HEK293 (cell line): ENCODE measurements at regions not wholly inside any gene's neighbourhood (a gene's known extent, or its start where the extent isn't known, plus 50 kb on each side); places are given as distances from the start of the nearest gene placed in this dataset.

Experiments
- CTCF ChIA-PET: fragments of 350-600 bp; formaldehyde crosslinking; extraction: SDS; loops from one replicate; lab custom pipeline; 2021; ENCODE audit warnings: antibody characterized with exemption; lab: Yijun Ruan, JAX
- POLR2A ChIA-PET: fragments of 300-600 bp; formaldehyde crosslinking; extraction: SDS; loops from one replicate; lab custom pipeline; 2020; ENCODE audit warnings: antibody characterized with exemption, inconsistent platforms; lab: Yijun Ruan, JAX
- H3K27ac ChIP-seq: fragments of 200-500 bp; sonication (Bioruptor generic); 2 replicates; pipeline ENCODE4 v1.5.1; 2014; ENCODE audit warnings: low read depth, low read length, control low read depth, inconsistent platforms; ENCODE audit errors: extremely low read depth
- H3K36me3 ChIP-seq, 2 experiments: fragments of 200-500 bp in 1 of 2; sonication (Bioruptor generic) in 1 of 2; 1 replicate in 1 of 2; 2 replicates in 1 of 2; pipeline ENCODE4 v1.5.1; 2014 to 2017; ENCODE audit warnings: inconsistent platforms in 2 of 2, low read length in 2 of 2; ENCODE audit not compliant: control insufficient read depth in 2 of 2, insufficient read depth in 1 of 2
- H3K4me1 ChIP-seq: fragments of 200-500 bp; sonication (Bioruptor generic); 2 replicates; pipeline ENCODE4 v1.5.1; 2014; ENCODE audit warnings: mild to moderate bottlenecking, low read length, inconsistent platforms; ENCODE audit not compliant: control insufficient read depth, insufficient read depth
- H3K4me3 ChIP-seq: 2 replicates; pipeline ENCODE4 v1.5.1; 2011; ENCODE audit warnings: low read depth, mild to moderate bottlenecking, control low read depth, low read length, moderate library complexity
- H3K9me3 ChIP-seq: fragments of 200-500 bp; sonication (Bioruptor generic); 2 replicates; pipeline ENCODE4 v1.5.1; 2014; ENCODE audit warnings: low read depth, low read length, inconsistent platforms; ENCODE audit not compliant: control insufficient read depth, insufficient read depth
- BCL11A ChIP-seq: fragments of 450-650 bp; formaldehyde crosslinking; IDR thresholded peaks from 2 replicates; pipeline ENCODE4 v1.5.1; 2016; ENCODE audit warnings: low read depth, missing biosample characterization, missing genetic modification characterization
- HIC1 ChIP-seq: fragments of 450-650 bp; formaldehyde crosslinking; IDR thresholded peaks from 2 replicates; pipeline ENCODE4 v1.5.1; 2016; ENCODE audit warnings: missing biosample characterization, missing genetic modification characterization
- KLF17 ChIP-seq: fragments of 450-650 bp; formaldehyde crosslinking; IDR thresholded peaks from 2 replicates; pipeline ENCODE4 v1.5.1; 2016; ENCODE audit warnings: missing biosample characterization, missing genetic modification characterization
- MEIS1 ChIP-seq: sonication (generic); formaldehyde crosslinking; IDR thresholded peaks from 2 replicates; pipeline ENCODE4 v1.8.1; 2022; ENCODE audit warnings: missing genetic modification reagents, mild to moderate bottlenecking, borderline replicate concordance
- PATZ1 ChIP-seq: fragments of 450-650 bp; formaldehyde crosslinking; IDR thresholded peaks from 2 replicates; pipeline ENCODE4 v1.5.1; 2016; ENCODE audit warnings: missing biosample characterization, missing genetic modification characterization
- PRDM6 ChIP-seq: fragments of 450-650 bp; formaldehyde crosslinking; IDR thresholded peaks from 2 replicates; pipeline ENCODE4 v1.5.1; 2017; ENCODE audit warnings: missing biosample characterization, missing genetic modification characterization
- SP7 ChIP-seq: fragments of 450-650 bp; formaldehyde crosslinking; IDR thresholded peaks from 2 replicates; pipeline ENCODE4 v1.5.1; 2016; ENCODE audit warnings: missing biosample characterization, missing genetic modification characterization
- ZBTB8A ChIP-seq: fragments of 450-650 bp; formaldehyde crosslinking; IDR thresholded peaks from 2 replicates; pipeline ENCODE4 v1.5.1; 2016; ENCODE audit warnings: missing biosample characterization, missing genetic modification characterization
- ZEB2 ChIP-seq: fragments of 450-650 bp; formaldehyde crosslinking; IDR thresholded peaks from 2 replicates; pipeline ENCODE4 v1.5.1; 2016; ENCODE audit warnings: missing biosample characterization, missing genetic modification characterization
- ZFP37 ChIP-seq: fragments of 450-650 bp; formaldehyde crosslinking; IDR thresholded peaks from 2 replicates; pipeline ENCODE4 v1.5.1; 2016; ENCODE audit warnings: missing biosample characterization, missing genetic modification characterization
- ZNF121 ChIP-seq: fragments of 450-650 bp; formaldehyde crosslinking; IDR thresholded peaks from 2 replicates; pipeline ENCODE4 v1.5.1; 2016; ENCODE audit warnings: missing biosample characterization, missing genetic modification characterization
- ZNF146 ChIP-seq: fragments of 450-650 bp; formaldehyde crosslinking; IDR thresholded peaks from 2 replicates; pipeline ENCODE4 v1.5.1; 2016; ENCODE audit warnings: missing biosample characterization, missing genetic modification characterization
- ZNF24 ChIP-seq: fragments of 450-650 bp; formaldehyde crosslinking; IDR thresholded peaks from 2 replicates; pipeline ENCODE4 v1.5.1; 2016; ENCODE audit warnings: missing biosample characterization, missing genetic modification characterization
- ZNF335 ChIP-seq: fragments of 450-650 bp; formaldehyde crosslinking; conservative IDR thresholded peaks from 2 replicates; pipeline ENCODE4 v1.5.1; 2016; ENCODE audit warnings: missing biosample characterization, missing genetic modification characterization
- ZNF366 ChIP-seq: fragments of 450-650 bp; formaldehyde crosslinking; conservative IDR thresholded peaks from 2 replicates; pipeline ENCODE4 v1.5.1; 2016; ENCODE audit warnings: missing biosample characterization, missing genetic modification characterization
- ZNF394 ChIP-seq: fragments of 450-650 bp; formaldehyde crosslinking; IDR thresholded peaks from 2 replicates; pipeline ENCODE4 v1.5.1; 2016; ENCODE audit warnings: missing biosample characterization, missing genetic modification characterization, mild to moderate bottlenecking, moderate library complexity, borderline replicate concordance
- ZNF610 ChIP-seq: fragments of 450-650 bp; formaldehyde crosslinking; IDR thresholded peaks from 2 replicates; pipeline ENCODE4 v1.5.1; 2016; ENCODE audit warnings: missing biosample characterization, missing genetic modification characterization, borderline replicate concordance
- ZNF629 ChIP-seq: fragments of 450-650 bp; formaldehyde crosslinking; IDR thresholded peaks from 2 replicates; pipeline ENCODE4 v1.5.1; 2017; ENCODE audit warnings: missing biosample characterization, missing genetic modification characterization
- ZNF654 ChIP-seq: fragments of 450-650 bp; formaldehyde crosslinking; IDR thresholded peaks from 2 replicates; pipeline ENCODE4 v1.5.1; 2016; ENCODE audit warnings: low read depth, missing biosample characterization, missing genetic modification characterization
- ZNF658 ChIP-seq: fragments of 450-650 bp; formaldehyde crosslinking; IDR thresholded peaks from 2 replicates; pipeline ENCODE4; 2016; ENCODE audit warnings: missing biosample characterization, missing genetic modification characterization
- ZXDB ChIP-seq: fragments of 450-650 bp; formaldehyde crosslinking; IDR thresholded peaks from 2 replicates; pipeline ENCODE4 v1.5.1; 2016; ENCODE audit warnings: missing biosample characterization, missing genetic modification characterization

GRCh38 chr14:100406505-100407131, 83.5 kb downstream of the SLC25A47 start:
- POLR2A ChIA-PET = no interaction called here
- CTCF ChIA-PET = interaction anchor here (0.7 to 1.2 kb wide), 2 partner anchors 22 to 240 kb away, joined by 3 read pairs; no protein-coding TSS in a partner anchor
- Histone ChIP-seq H3K9me3 (no peaks in the 10 kb centered on the region), H3K4me1 (0 out of 2 replicates have a peak, but pooled peaks cover 5% of the 10 kb centered on the region), H3K36me3 (no peaks in the 10 kb centered on the region), H3K27ac (no peak overlapping the region), H3K4me3 (no peak overlapping the region)
- TF ChIP-seq ZNF366 (tag by site-specific recombination) = 0 out of 2 replicates have a peak, but pooled peaks have one; percentile 27
- no peak for TF ChIP-seq ZXDB (tag by site-specific recombination)
- no peak for TF ChIP-seq ZNF610

GRCh38 chr14:100407376-100408102, 84.4 kb downstream of the SLC25A47 start:
- ChIA-PET POLR2A (no interaction called here), CTCF (interaction anchor here (0.7 to 1.2 kb wide), 2 partner anchors 23 to 239 kb away, joined by 3 read pairs; no protein-coding TSS in a partner anchor)
- H3K9me3 ChIP-seq = no peaks in the 10 kb centered on the region
- H3K27ac ChIP-seq = no peak overlapping the region
- TF ChIP-seq ZFP37 (tag by site-specific recombination) (no peak), ZNF654 (tag by site-specific recombination) (no peak), ZNF146 (no peak)
- H3K4me3 ChIP-seq = no peak overlapping the region
- H3K36me3 ChIP-seq = no peaks in the 10 kb centered on the region
- 0 out of 2 replicates have a peak, but pooled peaks cover 5% of the 10 kb centered on the region for H3K4me1 ChIP-seq

GRCh38 chr14:100408350-100409002, 85.3 kb downstream of the SLC25A47 start:
- POLR2A ChIA-PET = interaction anchor here (0.8 kb wide), 1 partner anchor 822 kb away, joined by 3 read pairs; no protein-coding TSS in a partner anchor
- CTCF ChIA-PET = interaction anchor here (0.6 to 1.9 kb wide), 2 partner anchors 24 to 132 kb away, joined by 3 to 17 read pairs; no protein-coding TSS in a partner anchor
- peak; percentile 68 for TF ChIP-seq ZEB2 (tag by site-specific recombination)
- peak; percentile 80 for TF ChIP-seq HIC1 (tag by site-specific recombination)
- 0 out of 2 replicates have a peak, but pooled peaks have one; percentile 25 for TF ChIP-seq ZNF394 (tag by site-specific recombination)
- no peak for TF ChIP-seq MEIS1
- TF ChIP-seq ZNF629 (tag by site-specific recombination) = peak; percentile 99
- TF ChIP-seq PRDM6 (tag by site-specific recombination) = peak; percentile 67; the same call in 1 of the 2 replicates
- no peak for TF ChIP-seq ZNF121
- peak; percentile 31; the same call in 1 of the 2 replicates for TF ChIP-seq ZBTB8A (tag by site-specific recombination)
- TF ChIP-seq SP7 (tag by site-specific recombination) = peak; percentile 78
- TF ChIP-seq ZNF366 (tag by site-specific recombination) = peak; percentile 84
- peak; percentile 42; the same call in 1 of the 2 replicates for TF ChIP-seq BCL11A (tag by site-specific recombination)
- TF ChIP-seq ZNF658 (tag by site-specific recombination) = no peak
- TF ChIP-seq ZNF24 (tag by site-specific recombination) = 0 out of 2 replicates have a peak, but pooled peaks have one; percentile 27
- no peak; the same call in 1 of the 2 replicates for TF ChIP-seq KLF17
- peak; percentile 64 for TF ChIP-seq ZNF335 (tag by site-specific recombination)
- peak; percentile 68 for TF ChIP-seq PATZ1 (tag by site-specific recombination)

More at GRCh38 chr14:100408350-100409002, 85.3 kb downstream of the SLC25A47 start:
- Histone ChIP-seq H3K4me3 (no peak overlapping the region), H3K27ac (no peak overlapping the region), H3K4me1 (0 out of 2 replicates have a peak, but pooled peaks cover 5% of the 10 kb centered on the region), H3K36me3 (no peaks in the 10 kb centered on the region), H3K9me3 (no peaks in the 10 kb centered on the region)
